PC-9 (cell line): ENCODE measurements at regions not wholly inside any gene's neighbourhood (a gene's known extent, or its start where the extent isn't known, plus 50 kb on each side); places are given as distances from the start of the nearest gene placed in this dataset.

Experiments used
- EZH2 ChIP-seq: fragments of 200-600 bp; sonication (generic); IDR thresholded peaks from 2 replicates; pipeline ENCODE4 v1.8.0; 2017; ENCODE audit warnings: antibody characterized with exemption, low read depth
- TF ChIP-seq, protein P1 (sequence below): fragments of 200-600 bp; sonication (generic); conservative IDR thresholded peaks from 2 replicates; pipeline ENCODE4 v1.6.1; 2017; ENCODE audit warnings: mixed run types, antibody characterized with exemption, mild to moderate bottlenecking, moderate library complexity

DNA sequence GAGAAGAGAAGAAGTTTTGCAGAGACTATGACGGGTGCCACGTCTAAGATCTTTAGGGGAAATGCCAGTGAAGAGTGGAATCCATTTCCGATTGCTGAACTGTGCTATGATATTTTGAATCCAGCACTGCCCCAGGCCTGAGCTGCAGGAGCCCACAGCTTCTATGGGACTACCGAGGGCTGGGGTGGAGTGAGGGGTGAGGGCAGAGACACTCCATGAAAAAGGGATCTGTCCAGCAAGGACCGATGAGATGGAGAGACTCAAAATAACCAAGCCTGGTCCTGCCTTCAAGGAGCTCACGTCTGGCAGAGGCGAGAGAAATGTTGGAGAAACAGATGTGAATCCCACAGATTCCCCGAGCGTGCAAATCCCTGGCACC is 79.8 kb upstream of the MEF2A start:
- TF ChIP-seq, protein P1, sequence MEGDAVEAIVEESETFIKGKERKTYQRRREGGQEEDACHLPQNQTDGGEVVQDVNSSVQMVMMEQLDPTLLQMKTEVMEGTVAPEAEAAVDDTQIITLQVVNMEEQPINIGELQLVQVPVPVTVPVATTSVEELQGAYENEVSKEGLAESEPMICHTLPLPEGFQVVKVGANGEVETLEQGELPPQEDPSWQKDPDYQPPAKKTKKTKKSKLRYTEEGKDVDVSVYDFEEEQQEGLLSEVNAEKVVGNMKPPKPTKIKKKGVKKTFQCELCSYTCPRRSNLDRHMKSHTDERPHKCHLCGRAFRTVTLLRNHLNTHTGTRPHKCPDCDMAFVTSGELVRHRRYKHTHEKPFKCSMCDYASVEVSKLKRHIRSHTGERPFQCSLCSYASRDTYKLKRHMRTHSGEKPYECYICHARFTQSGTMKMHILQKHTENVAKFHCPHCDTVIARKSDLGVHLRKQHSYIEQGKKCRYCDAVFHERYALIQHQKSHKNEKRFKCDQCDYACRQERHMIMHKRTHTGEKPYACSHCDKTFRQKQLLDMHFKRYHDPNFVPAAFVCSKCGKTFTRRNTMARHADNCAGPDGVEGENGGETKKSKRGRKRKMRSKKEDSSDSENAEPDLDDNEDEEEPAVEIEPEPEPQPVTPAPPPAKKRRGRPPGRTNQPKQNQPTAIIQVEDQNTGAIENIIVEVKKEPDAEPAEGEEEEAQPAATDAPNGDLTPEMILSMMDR: no peak
- no peak for TF ChIP-seq EZH2
